MCF 10A (cell line): ENCODE measurements at regions not wholly inside any gene's neighbourhood (a gene's known extent, or its start where the extent isn't known, plus 50 kb on each side); places are given as distances from the start of the nearest gene placed in this dataset.
"Not testable (repeated sequence)": the region's sequence is repeated elsewhere in the genome, so short reads cannot be mapped to it uniquely, and the experiment has no call there.

Experiments
- BruUV-seq: library from RNA; stranded (reverse); fragments of 400-500 nt; replicated peaks from 2 replicates; lab custom pipeline; 2021; lab: Mats Ljungman, UMichigan
- CTCF ChIA-PET: fragments of 300-600 bp; sonication (Branson Sonifier 250); formaldehyde crosslinking; extraction: SDS; loops from one replicate; lab custom pipeline; 2021; ENCODE audit warnings: antibody characterized with exemption, inconsistent platforms; lab: Yijun Ruan, JAX
- POLR2A ChIA-PET: fragments of 300-600, 350-650 bp; sonication (Branson Sonifier 250); formaldehyde crosslinking; extraction: SDS; loops from one replicate; lab custom pipeline; 2020; ENCODE audit warnings: antibody characterized with exemption, inconsistent platforms; lab: Yijun Ruan, JAX
- DNase-seq: peaks from one replicate; pipeline ENCODE4 v3.0.0-alpha.2; 2018; ENCODE audit not compliant: unreplicated experiment
- H3K27ac Mint-ChIP-seq: one replicate; pipeline ENCODE4 v1.8.0; 2022; ENCODE audit warnings: mild to moderate bottlenecking, low read depth, mixed read lengths; ENCODE audit not compliant: unreplicated experiment
- H3K27me3 Mint-ChIP-seq: one replicate; pipeline ENCODE4 v1.8.0; 2022; ENCODE audit warnings: mixed read lengths; ENCODE audit not compliant: insufficient read depth, unreplicated experiment
- H3K36me3 Mint-ChIP-seq: one replicate; pipeline ENCODE4 v1.8.0; 2022; ENCODE audit warnings: mild to moderate bottlenecking, moderate library complexity, mixed read lengths; ENCODE audit not compliant: insufficient read depth, unreplicated experiment
- H3K4me1 Mint-ChIP-seq: one replicate; pipeline ENCODE4 v1.8.0; 2022; ENCODE audit warnings: mixed read lengths; ENCODE audit not compliant: insufficient read depth, unreplicated experiment
- H3K4me3 Mint-ChIP-seq: one replicate; pipeline ENCODE4 v1.8.0; 2022; ENCODE audit warnings: mild to moderate bottlenecking, moderate library complexity, mixed read lengths; ENCODE audit not compliant: unreplicated experiment
- H3K9me3 Mint-ChIP-seq: one replicate; pipeline ENCODE4 v1.8.0; 2022; ENCODE audit warnings: mixed read lengths; ENCODE audit not compliant: unreplicated experiment
- CTCF ChIP-seq: fragments of 200-600 bp; IDR thresholded peaks from one replicate; pipeline ENCODE4 v1.8.0; 2022; ENCODE audit warnings: antibody characterized with exemption, mild to moderate bottlenecking; ENCODE audit not compliant: unreplicated experiment
- intact Hi-C: fragments of 100-400 bp; cut with micrococcal nuclease; formaldehyde crosslinking; loops from 2 replicates; pipeline ENCODE4 v1.14.1; 2022

GRCh38 chr22:11066458-11067285, 4461.3 kb upstream of the OR11H1 start:
- Mint-ChIP-seq H3K4me3 (no peak overlapping the region), H3K27ac (no peak overlapping the region), H3K36me3 (no peaks in the 10 kb centered on the region), H3K4me1 (no peaks in the 10 kb centered on the region), H3K27me3 (no peaks in the 10 kb centered on the region), H3K9me3 (peaks cover 49% of the 10 kb centered on the region)
- no TSS peak for BruUV-seq
- DNase-seq, result no peak
- ChIA-PET CTCF (interaction anchor here (0.6 kb wide), 1 partner anchor 285 kb away, joined by 4 read pairs; no protein-coding TSS in a partner anchor), POLR2A (no interaction called here)
- no peak for TF ChIP-seq CTCF
- intact Hi-C loops, result no loop called here

- H3K4me1 Mint-ChIP-seq, DNase-seq, POLR2A ChIA-PET, H3K36me3 Mint-ChIP-seq, H3K27me3 Mint-ChIP-seq, intact Hi-C loops, H3K4me3 Mint-ChIP-seq, BruUV-seq, H3K27ac Mint-ChIP-seq: not testable (repeated sequence)
- peaks cover 49% of the 10 kb centered on the region for H3K9me3 Mint-ChIP-seq
- CTCF ChIA-PET, result interaction anchor here (0.6 kb wide), 1 partner anchor 286 kb away, joined by 4 read pairs; no protein-coding TSS in a partner anchor
Measured at GRCh38 chr22:11067286-11067871, 4460.6 kb upstream of the OR11H1 start.

- POLR2A ChIA-PET, H3K36me3 Mint-ChIP-seq, H3K27ac Mint-ChIP-seq, intact Hi-C loops, CTCF ChIA-PET, H3K4me3 Mint-ChIP-seq, H3K27me3 Mint-ChIP-seq, DNase-seq, BruUV-seq, H3K4me1 Mint-ChIP-seq: not testable (repeated sequence)
- peaks cover 46% of the 10 kb centered on the region for H3K9me3 Mint-ChIP-seq
Measured at GRCh38 chr22:11067937-11068336, 4460.1 kb upstream of the OR11H1 start.

GRCh38 chr22:11068406-11068805, 4459.6 kb upstream of the OR11H1 start:
- H3K4me3 Mint-ChIP-seq, H3K27ac Mint-ChIP-seq, H3K4me1 Mint-ChIP-seq, CTCF ChIA-PET, POLR2A ChIA-PET, H3K27me3 Mint-ChIP-seq, H3K36me3 Mint-ChIP-seq, intact Hi-C loops, BruUV-seq, DNase-seq: not testable (repeated sequence)
- H3K9me3 Mint-ChIP-seq, result peaks cover 42% of the 10 kb centered on the region
